ENCODE measurements at regions not wholly inside any gene's neighbourhood (a gene's known extent, or its start where the extent isn't known, plus 50 kb on each side); places are given as distances from the start of the nearest gene placed in this dataset.
"Not testable (repeated sequence)": the region's sequence is repeated elsewhere in the genome, so short reads cannot be mapped to it uniquely, and the experiment has no call there.

- peaks cover 3% of the 10 kb centered on the region for H3K9me3 Mint-ChIP-seq
- DNase-seq: no peak
- intact Hi-C loops (cut with micrococcal nuclease): no loop called here
- no peak overlapping the region for H3K27ac Mint-ChIP-seq
- H3K4me1 Mint-ChIP-seq: no peaks in the 10 kb centered on the region
- no peaks in the 10 kb centered on the region for H3K36me3 Mint-ChIP-seq (ENCODE audit: low read depth)
- H3K4me3 Mint-ChIP-seq: no peak overlapping the region
- no peaks in the 10 kb centered on the region for H3K27me3 Mint-ChIP-seq
Observed at GRCh38 chr4:127001933-127002332, 630.8 kb upstream of the INTU start.

GRCh38 chr4:127006446-127006877 lies 626.3 kb upstream of the INTU start:
- Mint-ChIP-seq H3K4me1 (no peaks in the 10 kb centered on the region), H3K36me3 (ENCODE audit: low read depth) (no peaks in the 10 kb centered on the region), H3K4me3 (no peak overlapping the region), H3K27me3 (no peaks in the 10 kb centered on the region), H3K27ac (no peak overlapping the region), H3K9me3 (peaks cover under 1% of the 10 kb centered on the region)
- no peak for DNase-seq
- intact Hi-C loops (cut with micrococcal nuclease): no loop called here

GRCh38 chr4:127007305-127007704 lies 625.5 kb upstream of the INTU start:
- no peaks in the 10 kb centered on the region for H3K4me1 Mint-ChIP-seq
- H3K4me3 Mint-ChIP-seq: no peak overlapping the region
- H3K9me3 Mint-ChIP-seq: no peaks in the 10 kb centered on the region
- no peaks in the 10 kb centered on the region for H3K36me3 Mint-ChIP-seq (ENCODE audit: low read depth)
- intact Hi-C loops (cut with micrococcal nuclease): no loop called here
- H3K27ac Mint-ChIP-seq: no peak overlapping the region
- DNase-seq: no peak
- H3K27me3 Mint-ChIP-seq: no peaks in the 10 kb centered on the region

- Mint-ChIP-seq H3K4me3 (no peak overlapping the region), H3K27ac (no peak overlapping the region), H3K9me3 (no peaks in the 10 kb centered on the region), H3K4me1 (no peaks in the 10 kb centered on the region), H3K27me3 (no peaks in the 10 kb centered on the region), H3K36me3 (ENCODE audit: low read depth) (no peaks in the 10 kb centered on the region)
- intact Hi-C loops (cut with micrococcal nuclease): no loop called here
- DNase-seq: no peak
Observed at GRCh38 chr4:127012549-127012948, 620.2 kb upstream of the INTU start.

- intact Hi-C loops (cut with micrococcal nuclease): no loop called here
- H3K9me3 Mint-ChIP-seq: no peaks in the 10 kb centered on the region
- H3K36me3 Mint-ChIP-seq (ENCODE audit: low read depth): no peaks in the 10 kb centered on the region
- DNase-seq: no peak
- no peak overlapping the region for H3K4me3 Mint-ChIP-seq
- H3K27me3 Mint-ChIP-seq: no peaks in the 10 kb centered on the region
- H3K27ac Mint-ChIP-seq: no peak overlapping the region
- no peaks in the 10 kb centered on the region for H3K4me1 Mint-ChIP-seq
Observed at GRCh38 chr4:127015667-127016117, 617.1 kb upstream of the INTU start.

- H3K4me3 Mint-ChIP-seq: no peak overlapping the region
Observed at GRCh38 chr4:127018381-127018780, 614.4 kb upstream of the INTU start.

GRCh38 chr4:127020831-127021230 lies 611.9 kb upstream of the INTU start:
- H3K9me3 Mint-ChIP-seq; DNase-seq; H3K4me3 Mint-ChIP-seq; intact Hi-C loops (cut with micrococcal nuclease); H3K27ac Mint-ChIP-seq; H3K4me1 Mint-ChIP-seq; H3K27me3 Mint-ChIP-seq; H3K36me3 Mint-ChIP-seq (ENCODE audit: low read depth): not testable (repeated sequence)

More at GRCh38 chr4:127018381-127018780, 614.4 kb upstream of the INTU start:
- no peaks in the 10 kb centered on the region for H3K27me3 Mint-ChIP-seq
- H3K27ac Mint-ChIP-seq: no peak overlapping the region
- no peaks in the 10 kb centered on the region for H3K9me3 Mint-ChIP-seq
- intact Hi-C loops (cut with micrococcal nuclease): no loop called here
- no peaks in the 10 kb centered on the region for H3K4me1 Mint-ChIP-seq
- no peak for DNase-seq
- H3K36me3 Mint-ChIP-seq (ENCODE audit: low read depth): no peaks in the 10 kb centered on the region

- intact Hi-C loops (cut with micrococcal nuclease): no loop called here
- Mint-ChIP-seq H3K27me3 (no peaks in the 10 kb centered on the region), H3K4me1 (no peaks in the 10 kb centered on the region), H3K9me3 (no peaks in the 10 kb centered on the region), H3K36me3 (ENCODE audit: low read depth) (no peaks in the 10 kb centered on the region), H3K4me3 (no peak overlapping the region), H3K27ac (no peak overlapping the region)
- no peak for DNase-seq
Observed at GRCh38 chr4:127036296-127036695, 596.5 kb upstream of the INTU start.

- no peaks in the 10 kb centered on the region for H3K36me3 Mint-ChIP-seq (ENCODE audit: low read depth)
- H3K9me3 Mint-ChIP-seq: peaks cover 9% of the 10 kb centered on the region
- no peak overlapping the region for H3K27ac Mint-ChIP-seq
- intact Hi-C loops (cut with micrococcal nuclease): no loop called here
- H3K27me3 Mint-ChIP-seq: no peaks in the 10 kb centered on the region
- DNase-seq: no peak
- no peaks in the 10 kb centered on the region for H3K4me1 Mint-ChIP-seq
- H3K4me3 Mint-ChIP-seq: no peak overlapping the region
Observed at GRCh38 chr4:127045861-127046260, 586.9 kb upstream of the INTU start.

GRCh38 chr4:127047930-127048329 lies 584.8 kb upstream of the INTU start:
- no peak for DNase-seq
- no peaks in the 10 kb centered on the region for H3K36me3 Mint-ChIP-seq (ENCODE audit: low read depth)
- H3K9me3 Mint-ChIP-seq: peaks cover 10% of the 10 kb centered on the region
- H3K27ac Mint-ChIP-seq: no peak overlapping the region
- H3K4me3 Mint-ChIP-seq: no peak overlapping the region
- no peaks in the 10 kb centered on the region for H3K4me1 Mint-ChIP-seq
- no peaks in the 10 kb centered on the region for H3K27me3 Mint-ChIP-seq
- intact Hi-C loops (cut with micrococcal nuclease): no loop called here

GRCh38 chr4:127048376-127049044 lies 584.2 kb upstream of the INTU start:
- DNase-seq: no peak
- peaks cover 10% of the 10 kb centered on the region for H3K9me3 Mint-ChIP-seq
- no peaks in the 10 kb centered on the region for H3K4me1 Mint-ChIP-seq
- intact Hi-C loops (cut with micrococcal nuclease): no loop called here
- H3K27ac Mint-ChIP-seq: no peak overlapping the region
- no peaks in the 10 kb centered on the region for H3K27me3 Mint-ChIP-seq
- H3K36me3 Mint-ChIP-seq (ENCODE audit: low read depth): no peaks in the 10 kb centered on the region
- H3K4me3 Mint-ChIP-seq: no peak overlapping the region

- no peak for DNase-seq
- intact Hi-C loops (cut with micrococcal nuclease): no loop called here
- H3K27ac Mint-ChIP-seq: no peak overlapping the region
- H3K36me3 Mint-ChIP-seq (ENCODE audit: low read depth): no peaks in the 10 kb centered on the region
- no peak overlapping the region for H3K4me3 Mint-ChIP-seq
- H3K9me3 Mint-ChIP-seq: peaks cover 10% of the 10 kb centered on the region
- no peaks in the 10 kb centered on the region for H3K27me3 Mint-ChIP-seq
- no peaks in the 10 kb centered on the region for H3K4me1 Mint-ChIP-seq
Observed at GRCh38 chr4:127049526-127049925, 583.2 kb upstream of the INTU start.

- H3K36me3 Mint-ChIP-seq (ENCODE audit: low read depth): no peaks in the 10 kb centered on the region
- peaks cover 10% of the 10 kb centered on the region for H3K9me3 Mint-ChIP-seq
- no peak overlapping the region for H3K27ac Mint-ChIP-seq
- H3K4me1 Mint-ChIP-seq: no peaks in the 10 kb centered on the region
- H3K27me3 Mint-ChIP-seq: no peaks in the 10 kb centered on the region
- DNase-seq: no peak
- no peak overlapping the region for H3K4me3 Mint-ChIP-seq
- intact Hi-C loops (cut with micrococcal nuclease): no loop called here
Observed at GRCh38 chr4:127052742-127053141, 580.0 kb upstream of the INTU start.

GRCh38 chr4:127055357-127055756 lies 577.4 kb upstream of the INTU start:
- Mint-ChIP-seq H3K36me3 (ENCODE audit: low read depth) (no peaks in the 10 kb centered on the region), H3K27me3 (no peaks in the 10 kb centered on the region), H3K27ac (no peak overlapping the region), H3K4me3 (no peak overlapping the region), H3K4me1 (no peaks in the 10 kb centered on the region), H3K9me3 (peaks cover 5% of the 10 kb centered on the region)
- intact Hi-C loops (cut with micrococcal nuclease): no loop called here
- no peak for DNase-seq

GRCh38 chr4:127069675-127070074 lies 563.1 kb upstream of the INTU start:
- peaks cover 4% of the 10 kb centered on the region for H3K9me3 Mint-ChIP-seq
- H3K4me3 Mint-ChIP-seq: no peak overlapping the region
- H3K27me3 Mint-ChIP-seq: no peaks in the 10 kb centered on the region
- no peak overlapping the region for H3K27ac Mint-ChIP-seq
- no peaks in the 10 kb centered on the region for H3K36me3 Mint-ChIP-seq (ENCODE audit: low read depth)
- H3K4me1 Mint-ChIP-seq: no peaks in the 10 kb centered on the region
- no peak for DNase-seq
- intact Hi-C loops (cut with micrococcal nuclease): no loop called here
